GM19025 (cell line): ENCODE measurements at regions not wholly inside any gene's neighbourhood (a gene's known extent, or its start where the extent isn't known, plus 50 kb on each side); places are given as distances from the start of the nearest gene placed in this dataset.

ENCODE experiments used
- ATAC-seq: cut with Tn5 transposase; IDR thresholded peaks from one replicate; pipeline ENCODE4 v1.9.1; 2021; ENCODE audit warnings: mild to moderate bottlenecking, low read depth, moderate library complexity; ENCODE audit not compliant: unreplicated experiment

GRCh38 chr7:118662266-118662665 is 437.8 kb downstream of the ANKRD7 start:
- no peak for ATAC-seq

GRCh38 chr7:118664498-118664897 is 440.0 kb downstream of the ANKRD7 start:
- no peak for ATAC-seq

- ATAC-seq, result no peak
These were observed 446.6 kb downstream of the ANKRD7 start for GRCh38 chr7:118671149-118671548.

- no peak for ATAC-seq
These were observed 460.3 kb downstream of the ANKRD7 start for GRCh38 chr7:118684796-118685195.

- no peak for ATAC-seq
These were observed 464.9 kb downstream of the ANKRD7 start for GRCh38 chr7:118689403-118689802.

- no peak for ATAC-seq
These were observed 472.4 kb downstream of the ANKRD7 start for GRCh38 chr7:118696879-118697278.

- ATAC-seq, result no peak
These were observed 474.7 kb downstream of the ANKRD7 start for GRCh38 chr7:118699222-118699621.

- ATAC-seq, result no peak
These were observed 484.2 kb downstream of the ANKRD7 start for GRCh38 chr7:118708741-118709140.

- ATAC-seq, result no peak
These were observed 487.2 kb downstream of the ANKRD7 start for GRCh38 chr7:118711688-118712087.

GRCh38 chr7:118713039-118713438 is 488.5 kb downstream of the ANKRD7 start:
- no peak for ATAC-seq

GRCh38 chr7:118720632-118721031 is 496.1 kb downstream of the ANKRD7 start:
- ATAC-seq, result no peak

- no peak for ATAC-seq
These were observed 507.4 kb downstream of the ANKRD7 start for GRCh38 chr7:118731854-118732253.

GRCh38 chr7:118734541-118734940 is 510.0 kb downstream of the ANKRD7 start:
- ATAC-seq, result no peak

GRCh38 chr7:118735441-118735840 is 510.9 kb downstream of the ANKRD7 start:
- no peak for ATAC-seq

GRCh38 chr7:118737935-118738334 is 513.4 kb downstream of the ANKRD7 start:
- ATAC-seq, result no peak

GRCh38 chr7:118745927-118746326 is 521.4 kb downstream of the ANKRD7 start:
- ATAC-seq, result no peak

GRCh38 chr7:118747473-118747872 is 523.0 kb downstream of the ANKRD7 start:
- ATAC-seq, result no peak

GRCh38 chr7:118753479-118753878 is 529.0 kb downstream of the ANKRD7 start:
- no peak for ATAC-seq

- no peak for ATAC-seq
These were observed 530.1 kb downstream of the ANKRD7 start for GRCh38 chr7:118754608-118755007.

GRCh38 chr7:118755067-118755625 is 530.6 kb downstream of the ANKRD7 start:
- ATAC-seq, result no peak

- ATAC-seq, result no peak
These were observed 532.6 kb downstream of the ANKRD7 start for GRCh38 chr7:118757066-118757465.

- no peak for ATAC-seq
These were observed 534.1 kb downstream of the ANKRD7 start for GRCh38 chr7:118758582-118758981.

- no peak for ATAC-seq
These were observed 535.4 kb downstream of the ANKRD7 start for GRCh38 chr7:118759921-118760320.
